ENCODE measurements at regions not wholly inside any gene's neighbourhood (a gene's known extent, or its start where the extent isn't known, plus 50 kb on each side); places are given as distances from the start of the nearest gene placed in this dataset.

- H3K27ac ChIP-seq: no peak overlapping the region
- H3K4me3 ChIP-seq: no peak overlapping the region
- no peaks in the 10 kb centered on the region for H3K9me3 ChIP-seq
- TF ChIP-seq CTCF (IDR thresholded peaks at IDR 0.05): no peak
- DNase-seq (ENCODE audit: low spot score) (no peak), ATAC-seq (ENCODE audit: insufficient number of reproducible peaks, low FRiP score, low read depth) (no peak)
- H3K4me1 ChIP-seq (ENCODE audit: control insufficient read depth in 1 of 2, low read depth in 2 of 2): no peaks in the 10 kb centered on the region
- no peaks in the 10 kb centered on the region for H3K36me3 ChIP-seq
- H3K27me3 ChIP-seq (replicated peaks; ENCODE audit: insufficient read depth): no peaks in the 10 kb centered on the region
Measured at GRCh38 chr7:41028580-41028979, 674.3 kb downstream of the INHBA start.

DNA sequence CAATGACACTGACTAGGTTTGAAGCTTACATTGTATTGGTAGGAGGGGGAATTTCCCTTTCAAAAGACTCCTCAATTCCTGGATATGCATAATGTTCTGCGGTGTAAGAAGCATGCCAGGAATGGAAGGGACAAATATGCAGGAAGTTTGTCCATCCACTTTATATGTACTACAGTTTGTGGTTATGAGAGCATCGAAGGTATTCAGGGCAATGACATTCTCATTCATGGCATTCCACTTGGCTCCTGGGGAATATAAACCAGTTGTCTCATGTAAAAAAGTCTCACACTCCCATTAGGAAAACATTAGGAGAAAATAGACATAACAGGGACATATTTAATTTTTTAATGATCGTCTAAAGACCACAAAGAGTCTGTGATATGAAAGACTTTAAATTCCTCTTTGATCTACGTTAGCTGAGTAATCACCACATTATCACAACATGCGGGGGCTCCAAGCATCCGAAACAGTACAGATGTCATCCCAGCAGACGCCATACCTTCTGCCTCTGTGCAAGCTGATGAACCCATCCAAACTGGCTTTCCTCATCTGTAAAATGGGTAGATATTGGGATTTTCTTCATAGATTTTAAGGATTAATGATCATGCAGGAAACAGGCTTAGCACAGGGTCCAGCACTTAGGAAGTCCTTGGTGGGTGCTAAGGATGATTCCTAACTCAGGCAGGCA is 675.3 kb downstream of the INHBA start:
- H3K9me3 ChIP-seq: no peaks in the 10 kb centered on the region
- no peak for DNase-seq (ENCODE audit: low spot score)
- ATAC-seq (ENCODE audit: insufficient number of reproducible peaks, low FRiP score, low read depth): no peak
- no peaks in the 10 kb centered on the region for H3K36me3 ChIP-seq
- no peaks in the 10 kb centered on the region for H3K4me1 ChIP-seq (ENCODE audit: control insufficient read depth in 1 of 2, low read depth in 2 of 2)
- no peaks in the 10 kb centered on the region for H3K27me3 ChIP-seq (replicated peaks; ENCODE audit: insufficient read depth)
- no peak overlapping the region for H3K4me3 ChIP-seq
- no peak for TF ChIP-seq CTCF (IDR thresholded peaks at IDR 0.05)
- H3K27ac ChIP-seq: no peak overlapping the region

GRCh38 chr7:41024126-41024525 is 678.8 kb downstream of the INHBA start:
- TF ChIP-seq CTCF (IDR thresholded peaks at IDR 0.05): no peak

DNA sequence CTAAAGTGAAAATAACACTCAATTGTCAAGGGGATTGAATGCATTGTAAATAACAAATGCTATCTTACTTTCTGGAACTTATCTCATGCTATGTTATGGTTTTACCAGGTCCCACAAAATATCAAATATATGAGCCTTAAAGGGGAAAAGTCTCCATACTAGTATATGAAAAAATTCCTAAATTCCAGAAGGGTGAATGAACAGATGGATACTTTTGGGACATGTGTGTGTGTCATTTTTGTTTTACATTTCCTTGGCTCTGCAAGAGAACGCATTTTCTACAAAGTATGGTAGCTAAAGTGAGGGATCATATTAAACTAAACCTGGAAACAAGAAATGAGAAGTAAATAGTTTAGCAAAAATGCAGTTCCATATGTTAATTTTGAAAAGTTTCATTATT is 682.8 kb downstream of the INHBA start:
- Histone ChIP-seq H3K27me3 (replicated peaks; ENCODE audit: insufficient read depth) (no peaks in the 10 kb centered on the region), H3K4me1 (ENCODE audit: control insufficient read depth in 1 of 2, low read depth in 2 of 2) (no peaks in the 10 kb centered on the region), H3K4me3 (no peak overlapping the region), H3K9me3 (no peaks in the 10 kb centered on the region), H3K27ac (no peak overlapping the region), H3K36me3 (no peaks in the 10 kb centered on the region)
- TF ChIP-seq CTCF (IDR thresholded peaks at IDR 0.05): no peak
- ATAC-seq (ENCODE audit: insufficient number of reproducible peaks, low FRiP score, low read depth): no peak
- no peak for DNase-seq (ENCODE audit: low spot score)

More at GRCh38 chr7:41024126-41024525, 678.8 kb downstream of the INHBA start:
- Histone ChIP-seq H3K36me3 (no peaks in the 10 kb centered on the region), H3K4me3 (no peak overlapping the region), H3K27me3 (replicated peaks; ENCODE audit: insufficient read depth) (no peaks in the 10 kb centered on the region), H3K27ac (no peak overlapping the region), H3K9me3 (no peaks in the 10 kb centered on the region), H3K4me1 (ENCODE audit: control insufficient read depth in 1 of 2, low read depth in 2 of 2) (no peaks in the 10 kb centered on the region)
- DNase-seq (ENCODE audit: low spot score): no peak
- ATAC-seq (ENCODE audit: insufficient number of reproducible peaks, low FRiP score, low read depth): no peak

- Histone ChIP-seq H3K27me3 (replicated peaks; ENCODE audit: insufficient read depth) (no peaks in the 10 kb centered on the region), H3K9me3 (no peaks in the 10 kb centered on the region), H3K36me3 (no peaks in the 10 kb centered on the region), H3K4me3 (no peak overlapping the region), H3K27ac (no peak overlapping the region), H3K4me1 (ENCODE audit: control insufficient read depth in 1 of 2, low read depth in 2 of 2) (no peaks in the 10 kb centered on the region)
- no peak for ATAC-seq (ENCODE audit: insufficient number of reproducible peaks, low FRiP score, low read depth)
- no peak for TF ChIP-seq CTCF (IDR thresholded peaks at IDR 0.05)
- DNase-seq (ENCODE audit: low spot score): no peak
Measured at GRCh38 chr7:41013117-41013516, 689.8 kb downstream of the INHBA start.
